ENCODE measurements at regions not wholly inside any gene's neighbourhood (a gene's known extent, or its start where the extent isn't known, plus 50 kb on each side); places are given as distances from the start of the nearest gene placed in this dataset.

DNA sequence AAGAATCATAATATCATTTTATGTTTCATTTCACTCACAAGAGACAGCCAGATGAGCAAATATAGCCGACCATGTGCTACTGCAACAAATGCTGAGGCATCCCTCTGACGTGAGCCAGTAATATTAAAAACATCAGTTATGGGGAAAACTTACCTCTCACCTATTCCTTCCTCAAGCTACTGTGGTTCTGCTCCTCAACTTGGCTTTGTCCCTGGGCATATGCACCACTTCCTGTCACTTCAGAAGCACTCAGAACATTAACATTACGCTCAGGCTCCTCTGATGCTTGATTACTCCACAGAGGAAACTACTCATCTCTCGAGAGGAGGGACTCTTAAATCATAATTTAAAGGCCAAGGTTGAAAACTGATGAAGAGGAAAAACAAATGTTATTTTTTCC lies 457.0 kb upstream of the ALCAM start:
- Histone ChIP-seq H3K9me3 (peaks cover 0 to 7% (median 0%) of the 10 kb centered on the region in 3 donors), H3K27ac (no peak overlapping the region), H3K27me3 (no peaks in the 10 kb centered on the region), H3K4me3 (no peak overlapping the region), H3K36me3 (no peaks in the 10 kb centered on the region), H3K4me1 (no peaks in the 10 kb centered on the region)
- intact Hi-C loops (cut with DNase I), result no loop called here
- DNase-seq, result no peak
- WGBS, 2 donors, result 41 to 43% methylated on average over 4 of the region's 4 CpGs
- no peak for TF ChIP-seq POLR2A (IDR thresholded peaks at IDR 0.05)
- TF ChIP-seq, protein P1, sequence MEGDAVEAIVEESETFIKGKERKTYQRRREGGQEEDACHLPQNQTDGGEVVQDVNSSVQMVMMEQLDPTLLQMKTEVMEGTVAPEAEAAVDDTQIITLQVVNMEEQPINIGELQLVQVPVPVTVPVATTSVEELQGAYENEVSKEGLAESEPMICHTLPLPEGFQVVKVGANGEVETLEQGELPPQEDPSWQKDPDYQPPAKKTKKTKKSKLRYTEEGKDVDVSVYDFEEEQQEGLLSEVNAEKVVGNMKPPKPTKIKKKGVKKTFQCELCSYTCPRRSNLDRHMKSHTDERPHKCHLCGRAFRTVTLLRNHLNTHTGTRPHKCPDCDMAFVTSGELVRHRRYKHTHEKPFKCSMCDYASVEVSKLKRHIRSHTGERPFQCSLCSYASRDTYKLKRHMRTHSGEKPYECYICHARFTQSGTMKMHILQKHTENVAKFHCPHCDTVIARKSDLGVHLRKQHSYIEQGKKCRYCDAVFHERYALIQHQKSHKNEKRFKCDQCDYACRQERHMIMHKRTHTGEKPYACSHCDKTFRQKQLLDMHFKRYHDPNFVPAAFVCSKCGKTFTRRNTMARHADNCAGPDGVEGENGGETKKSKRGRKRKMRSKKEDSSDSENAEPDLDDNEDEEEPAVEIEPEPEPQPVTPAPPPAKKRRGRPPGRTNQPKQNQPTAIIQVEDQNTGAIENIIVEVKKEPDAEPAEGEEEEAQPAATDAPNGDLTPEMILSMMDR (IDR thresholded peaks at IDR 0.05), result no peak

DNA sequence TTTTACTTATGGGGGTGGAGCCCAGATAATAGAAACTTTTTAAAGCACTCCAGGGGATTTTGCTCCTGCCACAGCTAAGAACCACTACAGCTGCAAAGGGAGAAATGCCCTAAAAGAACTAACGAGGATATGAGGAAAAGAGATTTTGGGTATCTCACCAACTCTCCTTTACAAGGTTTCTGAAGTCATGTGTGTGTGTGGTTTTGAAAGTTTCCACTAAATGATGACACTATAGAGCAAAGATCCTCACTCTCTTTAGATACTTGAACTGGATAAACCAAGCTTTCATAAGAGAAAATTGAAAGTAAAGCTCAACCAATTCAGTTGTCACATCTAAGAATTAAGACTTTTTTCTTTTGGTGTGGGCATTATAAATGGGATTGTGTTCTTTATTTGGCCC lies 455.3 kb upstream of the ALCAM start:
- Histone ChIP-seq H3K36me3 (no peaks in the 10 kb centered on the region), H3K9me3 (peaks cover 0 to 7% (median 0%) of the 10 kb centered on the region in 3 donors), H3K27me3 (peaks cover 0 to 4% (median 0%) of the 10 kb centered on the region in 4 donors), H3K4me3 (no peak overlapping the region), H3K27ac (no peak overlapping the region), H3K4me1 (no peaks in the 10 kb centered on the region)
- TF ChIP-seq, protein P1 (IDR thresholded peaks at IDR 0.05), result no peak
- no peak for TF ChIP-seq POLR2A (IDR thresholded peaks at IDR 0.05)
- intact Hi-C loops (cut with DNase I), result no loop called here
- no peak for DNase-seq
- WGBS, 2 donors, result 36 to 38% methylated on average over 1 of the region's 1 CpG

DNA sequence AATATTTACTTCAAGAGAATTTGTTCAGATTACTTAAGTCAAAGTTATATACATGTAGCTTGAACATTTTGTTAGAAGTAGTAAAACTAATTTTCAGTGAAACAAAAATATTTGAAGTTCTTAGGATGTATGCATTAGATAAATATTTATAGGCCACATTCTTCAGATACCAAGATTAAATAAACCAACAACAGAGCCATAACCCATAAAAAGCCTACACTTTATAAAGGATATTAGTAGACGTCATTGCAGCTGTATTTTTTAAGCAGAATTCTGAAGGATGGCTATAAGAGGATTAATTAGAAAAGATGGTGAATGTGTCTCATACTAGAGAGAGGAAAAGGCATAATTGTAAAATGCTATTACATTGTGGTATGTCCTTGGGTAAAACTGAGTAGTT lies 449.7 kb upstream of the ALCAM start:
- no peak overlapping the region for H3K4me3 ChIP-seq
- peaks cover 0 to 4% (median 0%) of the 10 kb centered on the region in 4 donors for H3K27me3 ChIP-seq
- no peak overlapping the region for H3K27ac ChIP-seq
- no peaks in the 10 kb centered on the region for H3K9me3 ChIP-seq
- DNase-seq, result no peak
- WGBS, 2 donors, result 41 to 55% methylated on average over 1 of the region's 1 CpG
- no peaks in the 10 kb centered on the region for H3K36me3 ChIP-seq
- H3K4me1 ChIP-seq, result no peaks in the 10 kb centered on the region
- intact Hi-C loops (cut with DNase I), result no loop called here
- TF ChIP-seq POLR2A (IDR thresholded peaks at IDR 0.05), result no peak
- TF ChIP-seq, protein P1 (IDR thresholded peaks at IDR 0.05), result no peak

DNA sequence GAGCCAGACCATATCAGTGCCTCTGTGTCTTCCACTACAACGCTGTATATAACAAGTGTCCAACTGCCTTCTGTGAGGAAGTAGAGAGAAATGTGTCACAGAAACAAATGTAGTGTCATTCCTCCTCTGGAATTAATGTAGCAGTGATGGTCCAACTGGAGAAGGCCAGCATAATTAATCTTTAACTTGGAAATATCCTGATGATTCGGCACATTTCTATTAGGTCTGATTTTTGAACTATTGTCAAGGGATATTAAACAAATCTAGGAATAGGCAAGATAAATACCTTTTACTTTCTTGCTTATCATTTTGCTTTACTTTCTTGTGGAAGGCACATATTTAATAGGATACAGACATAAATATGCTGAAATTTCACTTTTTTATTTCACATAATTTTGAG lies 446.2 kb upstream of the ALCAM start:
- 75 to 84% methylated on average over 2 of the region's 2 CpGs for WGBS, 2 donors
- Histone ChIP-seq H3K27ac (no peak overlapping the region), H3K27me3 (peaks cover 0 to 3% (median 0%) of the 10 kb centered on the region in 4 donors), H3K4me1 (no peaks in the 10 kb centered on the region), H3K9me3 (no peaks in the 10 kb centered on the region), H3K36me3 (no peaks in the 10 kb centered on the region), H3K4me3 (no peak overlapping the region)
- intact Hi-C loops (cut with DNase I), result no loop called here
- TF ChIP-seq, protein P1 (IDR thresholded peaks at IDR 0.05), result no peak
- TF ChIP-seq POLR2A (IDR thresholded peaks at IDR 0.05), result no peak
- DNase-seq, result no peak

DNA sequence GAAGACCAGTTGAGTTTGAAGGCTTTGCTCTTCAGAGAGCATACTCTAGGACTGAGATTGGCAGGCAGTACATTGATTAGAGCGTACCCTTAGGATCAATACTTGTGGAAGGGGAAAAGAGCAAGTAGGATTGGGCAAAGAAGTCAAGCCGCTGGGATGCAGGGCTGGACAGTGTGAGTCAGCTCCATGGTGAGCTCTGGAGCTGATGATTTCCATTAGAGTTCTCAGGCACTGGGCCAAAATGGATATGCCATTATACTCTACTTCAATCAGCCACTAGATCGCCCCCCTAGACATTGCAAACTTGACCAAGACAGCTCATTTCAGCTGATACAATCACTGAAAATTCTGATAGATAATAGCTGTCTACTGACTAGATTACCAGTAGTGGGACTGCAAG lies 432.7 kb upstream of the ALCAM start:
- no peaks in the 10 kb centered on the region for H3K9me3 ChIP-seq
- no peak for DNase-seq
- H3K27ac ChIP-seq, result no peak overlapping the region
- H3K36me3 ChIP-seq, result no peaks in the 10 kb centered on the region
- no peak overlapping the region for H3K4me3 ChIP-seq
- intact Hi-C loops (cut with DNase I), result no loop called here
- H3K4me1 ChIP-seq, result no peaks in the 10 kb centered on the region
- H3K27me3 ChIP-seq, result no peaks in the 10 kb centered on the region
- 76 to 83% methylated on average over 3 of the region's 3 CpGs for WGBS, 2 donors
- TF ChIP-seq POLR2A (IDR thresholded peaks at IDR 0.05), result no peak

DNA sequence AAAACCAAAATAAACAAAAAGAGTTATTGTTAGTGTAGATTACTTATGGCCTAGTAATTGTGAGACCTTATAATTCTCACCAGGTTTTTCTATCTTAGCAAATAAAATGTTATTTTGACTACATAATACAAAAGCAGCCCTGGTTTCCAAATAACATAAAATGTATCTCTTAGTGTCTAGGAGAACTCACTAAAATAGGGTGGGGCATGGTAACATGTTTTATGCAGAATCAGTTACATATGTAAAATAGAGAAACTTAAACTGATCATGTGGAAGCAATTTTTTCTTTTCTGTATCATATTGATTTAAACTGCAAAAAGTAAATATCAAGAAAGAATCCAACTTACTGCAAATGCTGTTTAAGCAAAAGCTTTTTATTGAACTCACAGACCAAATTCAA lies 431.1 kb upstream of the ALCAM start:
- TF ChIP-seq POLR2A (IDR thresholded peaks at IDR 0.05), result no peak
- TF ChIP-seq, protein P1 (IDR thresholded peaks at IDR 0.05), result no peak
- intact Hi-C loops (cut with DNase I), result no loop called here

More for the DNA sequence above, 431.1 kb upstream of the ALCAM start:
- Histone ChIP-seq H3K9me3 (no peaks in the 10 kb centered on the region), H3K36me3 (no peaks in the 10 kb centered on the region), H3K27ac (no peak overlapping the region), H3K4me1 (no peaks in the 10 kb centered on the region), H3K4me3 (no peak overlapping the region), H3K27me3 (no peaks in the 10 kb centered on the region)
- DNase-seq, result no peak
